Activated naive CD8-positive, alpha-beta T cell (primary cell): ENCODE measurements at regions not wholly inside any gene's neighbourhood (a gene's known extent, or its start where the extent isn't known, plus 50 kb on each side); places are given as distances from the start of the nearest gene placed in this dataset.

Experiments
- H3K27ac Mint-ChIP-seq: one replicate; pipeline ENCODE4 v1.8.0; 2021; ENCODE audit warnings: mixed read lengths
- H3K27me3 Mint-ChIP-seq: one replicate; pipeline ENCODE4 v1.8.0; 2021; ENCODE audit warnings: mixed read lengths
- H3K36me3 Mint-ChIP-seq: one replicate; pipeline ENCODE4 v1.8.0; 2021; ENCODE audit warnings: mixed read lengths
- H3K4me1 Mint-ChIP-seq: one replicate; pipeline ENCODE4 v1.8.0; 2021; ENCODE audit warnings: low read depth, mixed read lengths
- H3K4me3 Mint-ChIP-seq: one replicate; pipeline ENCODE4 v1.8.0; 2021; ENCODE audit warnings: mild to moderate bottlenecking, mixed read lengths
- H3K9me3 Mint-ChIP-seq: one replicate; pipeline ENCODE4 v1.8.0; 2021; ENCODE audit warnings: low read depth, mixed read lengths

- Mint-ChIP-seq H3K9me3 (no peaks in the 10 kb centered on the region), H3K4me3 (no peak overlapping the region), H3K27ac (no peak overlapping the region), H3K27me3 (no peaks in the 10 kb centered on the region), H3K36me3 (no peaks in the 10 kb centered on the region), H3K4me1 (no peaks in the 10 kb centered on the region)
Observed at GRCh38 chr5:38714703-38715355, 131.0 kb upstream of the OSMR start.

- Mint-ChIP-seq H3K27ac (no peak overlapping the region), H3K4me1 (no peaks in the 10 kb centered on the region), H3K36me3 (no peaks in the 10 kb centered on the region), H3K4me3 (no peak overlapping the region), H3K27me3 (peaks cover 3% of the 10 kb centered on the region), H3K9me3 (no peaks in the 10 kb centered on the region)
Observed at GRCh38 chr5:38715696-38716095, 130.1 kb upstream of the OSMR start.

DNA sequence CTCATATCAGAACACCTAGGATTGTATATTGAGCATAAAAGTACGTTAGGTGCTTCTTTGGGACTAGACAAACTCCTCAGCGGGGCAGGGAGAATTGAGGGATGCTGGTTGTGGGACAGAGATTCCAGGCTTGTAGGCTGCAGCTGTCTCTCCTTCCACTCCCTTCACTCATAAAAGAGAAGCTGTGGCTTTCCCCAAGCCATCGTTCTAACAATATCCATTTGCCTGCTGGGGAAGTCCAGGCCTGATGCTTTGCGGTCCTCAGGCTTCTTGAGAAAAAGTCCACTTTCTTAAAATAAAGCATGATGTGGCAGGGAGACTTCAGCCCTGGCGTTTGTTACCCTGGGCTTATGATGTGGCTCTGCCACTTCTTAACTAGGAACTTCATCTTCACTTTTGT, 129.3 kb upstream of the OSMR start:
- Mint-ChIP-seq H3K27me3 (peaks cover 9% of the 10 kb centered on the region), H3K36me3 (no peaks in the 10 kb centered on the region), H3K27ac (no peak overlapping the region), H3K9me3 (no peaks in the 10 kb centered on the region), H3K4me3 (no peak overlapping the region), H3K4me1 (no peaks in the 10 kb centered on the region)

GRCh38 chr5:38718771-38719391, 126.9 kb upstream of the OSMR start:
- Mint-ChIP-seq H3K27ac (no peak overlapping the region), H3K4me3 (no peak overlapping the region), H3K9me3 (no peaks in the 10 kb centered on the region), H3K27me3 (peaks cover 14% of the 10 kb centered on the region), H3K4me1 (no peaks in the 10 kb centered on the region), H3K36me3 (no peaks in the 10 kb centered on the region)

DNA sequence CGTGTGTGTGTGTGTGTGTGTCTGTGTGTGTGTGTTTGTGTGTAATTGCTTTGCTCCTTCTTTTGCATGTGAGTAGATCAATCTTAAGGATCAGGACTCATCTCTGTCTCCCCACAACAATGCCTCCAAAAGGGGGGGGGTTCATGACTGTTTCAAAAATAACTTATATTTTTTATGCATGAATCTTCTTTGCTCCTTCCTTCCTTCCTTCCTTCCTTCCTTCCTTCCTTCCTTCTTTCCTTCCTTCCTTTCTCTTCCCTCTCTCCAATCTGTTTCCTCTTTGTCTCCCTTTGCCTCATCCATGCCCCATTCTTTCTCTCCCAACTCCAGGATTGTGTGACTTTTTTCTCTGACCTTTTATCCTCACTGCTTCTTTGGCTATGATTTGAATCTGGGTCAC, 126.4 kb upstream of the OSMR start:
- Mint-ChIP-seq H3K27ac (no peak overlapping the region), H3K27me3 (peaks cover 14% of the 10 kb centered on the region), H3K36me3 (no peaks in the 10 kb centered on the region), H3K4me3 (no peak overlapping the region), H3K4me1 (no peaks in the 10 kb centered on the region), H3K9me3 (no peaks in the 10 kb centered on the region)

DNA sequence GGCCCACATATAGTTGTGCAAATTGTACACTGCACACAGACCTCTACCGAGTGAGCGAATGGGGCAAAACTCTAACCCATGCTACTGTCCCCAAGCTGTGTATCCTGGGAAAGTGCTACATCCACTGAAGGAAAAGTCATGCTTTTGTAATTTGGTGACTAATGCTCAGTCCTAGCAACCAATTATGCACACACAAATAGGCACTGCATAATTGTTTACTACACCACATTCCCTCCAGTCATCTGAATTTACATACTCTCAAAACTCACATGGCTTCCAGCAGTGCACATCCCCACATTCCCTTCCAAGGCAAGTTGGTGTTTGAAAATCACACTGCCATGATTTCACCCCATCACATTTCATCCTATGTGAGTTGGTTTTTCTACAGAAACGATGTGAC, 125.9 kb upstream of the OSMR start:
- Mint-ChIP-seq H3K36me3 (no peaks in the 10 kb centered on the region), H3K27me3 (peaks cover 14% of the 10 kb centered on the region), H3K4me3 (no peak overlapping the region), H3K9me3 (no peaks in the 10 kb centered on the region), H3K27ac (no peak overlapping the region), H3K4me1 (no peaks in the 10 kb centered on the region)

DNA sequence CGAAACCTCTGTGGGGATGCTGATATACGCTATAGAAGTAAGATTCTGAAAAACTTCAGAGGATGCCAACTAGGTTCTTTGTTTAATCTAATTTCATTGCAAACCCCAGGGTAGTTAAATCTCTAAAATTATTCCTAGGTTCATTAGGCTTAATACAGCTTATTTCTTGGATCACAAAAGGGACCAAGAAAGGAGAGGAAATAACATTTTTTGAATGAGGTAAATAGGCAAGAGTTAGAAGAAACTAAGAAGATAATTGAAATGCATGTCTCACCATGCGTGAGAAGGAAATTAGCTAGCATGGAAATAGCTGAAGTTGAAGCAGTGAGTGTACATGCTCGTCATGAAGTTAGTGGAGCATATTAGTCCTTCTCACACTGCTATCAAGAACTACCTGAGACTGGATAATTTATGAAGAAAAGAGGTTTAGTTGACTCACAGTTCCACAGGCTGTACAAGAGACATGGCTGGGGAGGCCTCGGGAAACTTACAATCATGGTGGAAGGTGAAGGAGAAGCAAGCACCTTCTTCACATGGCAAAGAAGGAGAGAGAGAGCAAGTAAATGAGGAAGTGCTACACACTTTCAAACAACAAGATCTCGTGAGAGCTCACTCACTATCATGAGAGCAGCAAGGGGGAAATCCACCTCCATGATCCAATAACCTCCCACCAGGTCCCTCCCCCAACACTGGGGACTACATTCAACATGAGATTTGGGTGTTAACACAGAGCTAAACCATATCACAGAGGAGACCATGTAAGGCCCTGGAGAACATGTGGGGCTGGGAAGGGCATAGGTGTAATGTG, 125.1 kb upstream of the OSMR start:
- H3K4me1 Mint-ChIP-seq = no peaks in the 10 kb centered on the region
- H3K36me3 Mint-ChIP-seq = no peaks in the 10 kb centered on the region
- H3K27ac Mint-ChIP-seq = no peak overlapping the region
- H3K9me3 Mint-ChIP-seq = no peaks in the 10 kb centered on the region
- H3K27me3 Mint-ChIP-seq = peaks cover 14% of the 10 kb centered on the region
- no peak overlapping the region for H3K4me3 Mint-ChIP-seq

DNA sequence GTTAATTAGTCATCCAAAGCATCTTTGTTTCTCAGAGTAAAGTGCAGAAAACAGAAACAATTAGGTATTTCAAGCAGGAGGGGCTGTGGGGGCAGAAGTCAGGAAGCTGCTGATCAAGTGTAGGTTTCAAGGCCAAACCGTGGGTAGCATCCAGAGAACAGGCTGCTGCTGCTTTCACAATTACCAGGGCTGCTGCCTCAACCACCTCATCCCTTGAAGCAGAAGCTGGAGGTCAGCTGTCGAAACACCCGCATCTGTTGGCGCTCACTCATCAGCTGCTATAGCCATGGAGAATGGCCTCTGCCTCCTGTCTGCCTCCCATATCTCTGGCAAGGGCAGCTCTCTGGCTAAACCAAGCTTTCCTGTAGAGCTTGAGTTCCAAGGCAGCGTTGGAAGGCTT, 122.9 kb upstream of the OSMR start:
- no peaks in the 10 kb centered on the region for H3K4me1 Mint-ChIP-seq
- H3K27me3 Mint-ChIP-seq = peaks cover 14% of the 10 kb centered on the region
- no peaks in the 10 kb centered on the region for H3K9me3 Mint-ChIP-seq
- no peak overlapping the region for H3K4me3 Mint-ChIP-seq
- H3K36me3 Mint-ChIP-seq = no peaks in the 10 kb centered on the region
- H3K27ac Mint-ChIP-seq = no peak overlapping the region

DNA sequence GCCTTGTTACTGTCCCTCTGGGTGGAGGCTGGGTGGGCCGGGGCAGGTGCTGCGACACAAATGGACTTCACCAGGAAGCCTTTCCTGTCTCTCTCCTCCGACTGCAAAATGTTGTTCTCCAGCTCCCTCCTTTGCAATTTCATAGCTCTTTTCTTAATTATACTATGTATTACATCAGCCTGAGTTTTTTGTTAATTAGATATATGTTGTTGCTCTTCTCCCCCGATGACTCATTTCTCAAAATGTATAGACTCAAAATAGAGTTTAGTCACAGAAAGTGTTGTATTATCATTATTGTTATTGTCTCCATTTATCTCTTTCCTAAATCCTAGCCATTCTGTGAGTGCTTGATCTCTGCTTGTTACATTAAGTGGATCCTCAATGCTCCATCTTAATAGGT, 122.4 kb upstream of the OSMR start:
- Mint-ChIP-seq H3K4me3 (no peak overlapping the region), H3K4me1 (no peaks in the 10 kb centered on the region), H3K27ac (no peak overlapping the region), H3K27me3 (peaks cover 14% of the 10 kb centered on the region), H3K36me3 (no peaks in the 10 kb centered on the region), H3K9me3 (no peaks in the 10 kb centered on the region)

DNA sequence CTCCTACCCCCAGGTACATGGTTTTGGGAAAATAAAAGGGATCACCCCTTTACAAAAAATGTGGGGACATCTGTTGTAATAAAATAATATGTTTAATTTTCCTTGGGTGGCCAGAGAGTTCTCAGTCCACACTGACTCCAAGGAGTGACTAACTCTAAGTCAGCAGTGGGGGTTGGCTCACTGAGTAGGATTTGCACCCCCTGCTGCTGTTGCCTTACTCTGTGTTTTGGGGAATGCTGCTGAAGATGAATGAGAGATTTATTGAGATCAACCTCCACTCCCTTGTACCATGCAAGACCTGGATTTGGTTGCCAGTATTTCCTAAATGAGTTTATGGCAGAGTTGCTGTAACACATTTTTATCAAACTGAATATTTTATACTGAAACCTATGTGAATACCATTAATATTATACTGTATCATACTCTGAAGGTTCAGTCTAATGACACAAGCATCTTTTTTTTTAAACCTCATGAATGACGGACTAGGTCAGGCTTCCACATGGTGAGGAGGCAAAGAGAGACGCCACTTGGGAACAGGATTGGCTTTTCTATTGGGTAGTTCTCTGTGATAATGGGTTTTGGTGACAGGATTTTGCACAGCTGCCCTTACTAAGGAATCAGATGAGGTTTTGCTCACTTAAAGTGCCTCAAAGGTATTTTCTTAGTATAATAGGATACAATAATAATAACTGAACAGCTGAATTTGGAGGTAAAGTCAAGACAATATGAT, 121.3 kb upstream of the OSMR start:
- Mint-ChIP-seq H3K9me3 (no peaks in the 10 kb centered on the region), H3K4me3 (no peak overlapping the region), H3K27me3 (peaks cover 14% of the 10 kb centered on the region), H3K27ac (no peak overlapping the region), H3K4me1 (no peaks in the 10 kb centered on the region), H3K36me3 (no peaks in the 10 kb centered on the region)

GRCh38 chr5:38725371-38725865, 120.4 kb upstream of the OSMR start:
- Mint-ChIP-seq H3K36me3 (no peaks in the 10 kb centered on the region), H3K27ac (no peak overlapping the region), H3K9me3 (no peaks in the 10 kb centered on the region), H3K4me1 (no peaks in the 10 kb centered on the region), H3K27me3 (peaks cover 13% of the 10 kb centered on the region), H3K4me3 (no peak overlapping the region)

DNA sequence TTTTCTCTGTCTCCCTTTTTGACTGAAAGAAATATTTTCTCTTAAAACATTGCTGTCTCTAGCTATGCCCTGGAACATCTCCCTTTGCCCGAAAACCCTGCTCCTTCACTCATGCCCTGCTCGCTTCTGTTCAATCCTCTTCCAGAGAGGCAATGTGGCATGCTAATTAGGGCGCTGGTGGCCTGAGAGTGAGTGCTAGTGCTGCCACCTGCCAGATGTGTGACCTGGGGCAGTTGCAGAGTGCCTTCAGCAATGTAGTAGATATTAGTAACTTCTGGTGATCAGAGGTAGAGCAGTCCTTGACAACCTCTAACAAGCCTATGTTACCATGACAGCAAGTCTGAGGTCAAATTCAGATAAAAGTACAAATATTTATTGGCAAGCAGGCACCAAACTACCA, 119.5 kb upstream of the OSMR start:
- Mint-ChIP-seq H3K36me3 (no peaks in the 10 kb centered on the region), H3K27ac (no peak overlapping the region), H3K9me3 (no peaks in the 10 kb centered on the region), H3K27me3 (peaks cover 5% of the 10 kb centered on the region), H3K4me3 (no peak overlapping the region), H3K4me1 (no peaks in the 10 kb centered on the region)

- H3K9me3 Mint-ChIP-seq = no peaks in the 10 kb centered on the region
- H3K36me3 Mint-ChIP-seq = no peaks in the 10 kb centered on the region
- H3K4me3 Mint-ChIP-seq = no peak overlapping the region
Observed at GRCh38 chr5:38728029-38728428, 117.8 kb upstream of the OSMR start.

GRCh38 chr5:38731461-38731860, 114.4 kb upstream of the OSMR start:
- Mint-ChIP-seq H3K4me3 (no peak overlapping the region), H3K27ac (no peak overlapping the region), H3K4me1 (no peaks in the 10 kb centered on the region), H3K9me3 (no peaks in the 10 kb centered on the region), H3K27me3 (no peaks in the 10 kb centered on the region), H3K36me3 (no peaks in the 10 kb centered on the region)

More at GRCh38 chr5:38728029-38728428, 117.8 kb upstream of the OSMR start:
- Mint-ChIP-seq H3K27me3 (peaks cover 2% of the 10 kb centered on the region), H3K4me1 (no peaks in the 10 kb centered on the region), H3K27ac (no peak overlapping the region)

DNA sequence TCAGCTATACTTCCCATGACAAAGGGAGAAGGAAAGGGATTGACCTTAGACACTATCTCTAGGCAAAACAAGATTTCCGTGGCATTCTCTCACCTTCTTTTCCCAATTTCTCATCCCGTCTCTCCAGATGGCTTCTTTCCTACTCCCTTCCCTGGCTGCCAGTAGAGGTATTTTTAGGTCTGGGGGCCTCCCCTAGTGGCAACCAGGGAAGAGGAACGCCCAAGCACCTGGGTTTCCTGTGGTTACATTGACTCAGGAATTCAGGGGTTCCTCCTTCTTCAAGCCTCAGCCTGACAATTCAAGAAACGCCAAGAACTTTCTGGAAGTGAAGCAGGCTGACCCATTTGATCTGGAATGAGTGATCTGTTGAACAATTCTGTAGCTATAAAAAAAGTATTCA, 111.5 kb upstream of the OSMR start:
- H3K27ac Mint-ChIP-seq = no peak overlapping the region
- no peaks in the 10 kb centered on the region for H3K36me3 Mint-ChIP-seq
- no peaks in the 10 kb centered on the region for H3K9me3 Mint-ChIP-seq
- no peak overlapping the region for H3K4me3 Mint-ChIP-seq
- no peaks in the 10 kb centered on the region for H3K4me1 Mint-ChIP-seq
- peaks cover 3% of the 10 kb centered on the region for H3K27me3 Mint-ChIP-seq
